ENCODE measurements at regions not wholly inside any gene's neighbourhood (a gene's known extent, or its start where the extent isn't known, plus 50 kb on each side); places are given as distances from the start of the nearest gene placed in this dataset.
"Not testable (repeated sequence)": the region's sequence is repeated elsewhere in the genome, so short reads cannot be mapped to it uniquely, and the experiment has no call there.

GRCh38 chr10:23779301-23779700 is 340.4 kb downstream of the OTUD1 start:
- DNase-seq: no peak

GRCh38 chr10:23780331-23780730 is 341.5 kb downstream of the OTUD1 start:
- no peak for DNase-seq

DNA sequence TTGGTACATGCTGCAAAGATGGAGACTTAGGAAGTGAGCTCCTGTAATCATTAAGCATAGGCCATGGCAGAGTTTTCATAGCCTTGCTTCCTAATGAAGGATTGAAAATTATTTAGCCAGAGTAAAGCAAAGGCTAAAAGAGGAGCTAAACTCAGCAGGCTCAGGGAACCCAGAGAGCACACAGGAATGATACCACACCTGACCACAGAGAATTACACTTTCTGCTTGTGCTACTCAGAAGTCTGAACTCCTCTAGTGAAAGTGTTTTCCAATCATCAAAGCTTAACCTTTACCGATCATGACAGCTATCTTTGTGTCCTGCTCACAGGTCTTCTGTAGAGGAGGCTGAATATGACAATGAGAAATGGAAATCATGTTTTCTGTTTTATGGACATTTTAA is 347.7 kb downstream of the OTUD1 start:
- no peak for DNase-seq

GRCh38 chr10:23793577-23793976 is 354.7 kb downstream of the OTUD1 start:
- no peak for DNase-seq

DNA sequence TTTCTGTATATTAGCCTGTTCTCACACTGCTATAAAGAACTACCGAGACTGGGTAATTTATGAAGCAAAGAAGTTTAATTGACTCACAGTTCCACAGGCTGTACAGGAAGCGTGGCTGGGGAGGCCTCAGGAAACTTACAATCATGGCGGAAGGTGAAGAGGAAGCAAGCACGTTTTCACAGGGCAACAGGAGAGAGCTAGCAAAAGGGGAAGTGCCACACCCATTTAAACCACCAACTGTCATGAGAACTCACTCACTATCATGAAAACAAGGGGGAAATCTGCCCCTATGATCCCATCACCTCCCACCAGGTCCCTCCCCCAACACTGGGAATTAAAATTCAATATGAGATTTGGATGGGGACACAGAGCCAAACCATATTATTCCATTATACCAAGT is 358.6 kb downstream of the OTUD1 start:
- not testable (repeated sequence) for DNase-seq

DNA sequence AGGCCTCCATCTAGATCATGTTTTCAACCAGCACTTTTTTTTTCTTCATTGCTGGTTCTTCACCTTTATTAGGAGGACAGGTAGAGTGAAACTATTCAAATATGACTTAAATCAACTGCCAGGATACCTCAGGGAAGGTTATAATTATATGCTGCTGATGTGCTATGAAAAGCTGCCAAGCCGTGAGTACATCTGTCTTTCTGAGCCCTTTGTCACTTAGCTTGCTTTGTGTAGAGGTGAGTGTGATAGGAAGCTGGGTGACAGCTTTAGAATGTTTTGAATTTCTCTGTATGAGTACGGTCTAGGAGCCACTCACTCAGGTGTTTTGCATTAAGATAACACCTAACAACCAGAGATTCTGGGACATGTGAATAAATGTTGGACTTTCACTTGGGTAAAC is 365.2 kb downstream of the OTUD1 start:
- DNase-seq: no peak

- DNase-seq: no peak
These were observed 374.8 kb downstream of the OTUD1 start for GRCh38 chr10:23813687-23814086.

DNA sequence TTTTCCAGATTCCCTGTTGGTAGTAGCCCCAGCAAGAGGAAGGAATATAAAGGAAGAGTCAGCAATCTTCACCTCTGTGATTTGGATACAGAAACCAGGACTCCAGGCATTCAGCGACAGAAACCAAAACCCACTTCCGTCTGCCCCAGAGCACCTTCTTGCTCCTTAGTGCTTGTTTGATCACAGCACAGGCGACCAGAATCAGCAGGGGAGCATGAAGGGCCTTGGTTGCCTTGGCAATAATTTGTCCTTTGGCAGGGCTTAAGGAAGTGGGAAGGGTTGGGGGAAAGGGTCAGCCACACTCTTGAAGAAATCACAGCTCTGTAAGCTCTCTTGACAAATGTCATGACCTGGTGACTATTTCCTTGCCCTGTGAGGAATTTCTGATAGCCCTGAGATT is 379.6 kb downstream of the OTUD1 start:
- no peak for DNase-seq

DNA sequence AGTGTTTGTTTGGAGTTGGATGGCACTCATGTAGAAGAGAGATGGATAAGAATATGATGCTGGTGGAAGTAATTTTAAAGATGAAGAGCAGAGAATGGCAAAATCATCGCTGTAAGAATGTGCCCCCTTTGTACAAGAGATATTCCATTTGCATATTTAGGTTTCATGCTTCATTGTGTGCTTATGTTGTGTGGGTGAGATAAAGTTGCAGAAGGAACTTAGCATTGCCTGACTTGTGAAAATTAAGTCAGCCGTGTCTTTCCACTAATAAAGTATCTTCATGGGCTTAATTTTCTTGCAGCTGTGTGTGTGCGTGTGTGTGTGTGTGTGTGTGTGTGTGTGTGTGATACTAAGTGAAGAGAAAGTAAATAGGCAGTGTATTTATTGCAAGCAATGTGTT is 381.9 kb downstream of the OTUD1 start:
- DNase-seq: no peak

- DNase-seq: no peak
These were observed 384.1 kb upstream of the KIAA1217 start for GRCh38 chr10:23824822-23825221.

- DNase-seq: peak; percentile 61
These were observed 382.5 kb upstream of the KIAA1217 start for GRCh38 chr10:23826421-23826820.

DNA sequence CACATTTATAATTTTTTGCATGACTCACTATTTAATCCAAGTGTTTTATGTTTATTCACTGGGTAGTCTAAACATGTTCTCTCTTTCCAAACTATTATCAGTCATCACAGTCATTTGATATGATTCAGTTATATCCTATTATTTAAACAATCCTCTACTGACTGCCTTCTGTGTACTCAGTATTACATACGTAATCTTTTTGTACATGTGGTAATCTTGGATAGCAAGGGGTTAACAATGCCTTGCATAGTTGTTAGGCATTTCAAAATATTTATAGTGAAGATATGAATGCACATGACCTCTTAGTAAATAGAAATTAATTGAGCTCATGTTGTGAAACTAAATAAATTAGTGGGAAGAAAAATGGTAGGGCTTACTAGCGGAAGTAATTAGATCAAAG is 379.4 kb upstream of the KIAA1217 start:
- no peak for DNase-seq

- DNase-seq: no peak
These were observed 374.8 kb upstream of the KIAA1217 start for GRCh38 chr10:23834091-23834490.

- no peak for DNase-seq
These were observed 358.3 kb upstream of the KIAA1217 start for GRCh38 chr10:23850631-23851030.

GRCh38 chr10:23859598-23859997 is 349.3 kb upstream of the KIAA1217 start:
- no peak for DNase-seq

GRCh38 chr10:23864631-23865147 is 344.2 kb upstream of the KIAA1217 start:
- DNase-seq: no peak

DNA sequence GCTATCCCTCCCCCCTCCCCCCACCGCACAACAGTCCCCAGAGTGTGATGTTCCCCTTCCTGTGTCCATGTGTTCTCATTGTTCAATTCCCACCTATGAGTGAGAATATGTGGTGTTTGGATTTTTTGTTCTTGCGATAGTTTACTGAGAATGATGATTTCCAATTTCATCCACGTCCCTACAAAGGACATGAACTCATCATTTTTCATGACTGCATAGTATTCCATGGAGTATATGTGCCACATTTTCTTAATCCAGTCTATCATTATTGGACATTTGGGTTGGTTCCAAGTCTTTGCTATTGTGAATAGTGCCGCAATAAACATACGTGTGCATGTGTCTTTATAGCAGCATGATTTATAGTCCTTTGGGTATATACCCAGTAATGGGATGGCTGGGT is 342.0 kb upstream of the KIAA1217 start:
- DNase-seq: not testable (repeated sequence)

- DNase-seq: no peak
These were observed 340.8 kb upstream of the KIAA1217 start for GRCh38 chr10:23868121-23868520.

- no peak for DNase-seq
These were observed 339.4 kb upstream of the KIAA1217 start for GRCh38 chr10:23869548-23869947.

DNA sequence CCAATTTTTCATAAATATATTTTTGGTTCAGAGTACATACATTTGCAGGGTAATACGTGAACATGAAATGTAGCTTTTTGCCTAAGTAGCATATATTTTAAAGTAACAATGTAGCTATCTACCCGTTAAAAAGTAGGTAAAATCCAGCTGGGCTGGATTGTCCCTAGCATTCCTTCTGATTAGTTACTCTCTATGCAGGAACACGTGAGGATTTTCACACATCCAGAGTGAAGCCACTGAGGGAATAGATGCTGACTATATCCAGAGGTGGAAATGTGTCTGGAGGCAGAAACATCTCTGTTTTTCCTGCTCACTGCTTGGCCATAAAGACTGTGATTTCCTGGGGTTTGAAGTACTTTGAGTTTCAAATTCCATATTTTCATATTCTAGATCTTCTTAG is 338.9 kb upstream of the KIAA1217 start:
- DNase-seq: no peak

DNA sequence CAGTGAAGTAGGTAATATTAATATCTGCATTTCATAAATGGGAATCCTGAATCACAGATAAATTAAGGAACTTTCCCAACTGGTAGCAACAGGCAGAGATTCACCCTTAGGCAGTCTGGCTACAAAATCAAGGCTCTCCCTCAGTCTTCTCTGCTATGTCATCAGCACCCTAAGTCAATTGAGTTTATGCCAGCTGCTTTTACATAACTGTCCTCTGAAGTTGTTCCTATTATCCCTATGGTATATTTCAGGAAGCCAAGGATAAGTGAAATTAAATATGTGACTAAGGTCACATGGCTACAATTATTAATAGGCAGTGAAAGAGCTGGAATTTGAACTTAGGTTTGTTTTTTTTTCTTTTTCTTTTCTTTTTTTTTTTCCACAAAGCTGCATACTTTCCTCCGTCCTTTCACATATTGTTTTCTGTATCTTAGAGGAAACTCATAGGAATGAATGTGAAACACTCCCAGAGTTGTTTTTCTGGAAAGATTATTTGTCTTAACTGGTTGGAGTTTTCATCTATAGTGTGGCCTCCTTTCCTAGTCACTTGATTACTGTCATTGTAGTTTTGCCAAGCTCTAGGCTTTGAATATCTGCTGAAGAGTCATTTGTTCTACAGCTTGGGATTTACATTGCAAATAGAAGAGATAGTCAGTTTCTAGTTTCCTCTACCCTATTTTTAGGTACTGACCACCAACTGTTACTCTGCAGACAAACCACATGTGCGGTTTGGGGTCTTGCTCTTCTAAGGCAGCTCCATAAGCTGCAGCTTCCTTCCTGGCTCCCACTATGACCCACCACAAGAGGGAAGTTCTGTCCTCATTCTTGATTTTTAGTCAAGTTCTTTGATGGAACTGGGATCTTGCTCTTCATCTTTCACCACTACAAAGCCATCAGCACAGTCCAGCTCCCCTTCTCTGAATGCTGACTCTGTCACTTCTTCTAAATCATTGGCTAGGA is 338.0 kb upstream of the KIAA1217 start:
- DNase-seq: no peak

- DNase-seq: no peak
These were observed 336.6 kb upstream of the KIAA1217 start for GRCh38 chr10:23872290-23872689.

DNA sequence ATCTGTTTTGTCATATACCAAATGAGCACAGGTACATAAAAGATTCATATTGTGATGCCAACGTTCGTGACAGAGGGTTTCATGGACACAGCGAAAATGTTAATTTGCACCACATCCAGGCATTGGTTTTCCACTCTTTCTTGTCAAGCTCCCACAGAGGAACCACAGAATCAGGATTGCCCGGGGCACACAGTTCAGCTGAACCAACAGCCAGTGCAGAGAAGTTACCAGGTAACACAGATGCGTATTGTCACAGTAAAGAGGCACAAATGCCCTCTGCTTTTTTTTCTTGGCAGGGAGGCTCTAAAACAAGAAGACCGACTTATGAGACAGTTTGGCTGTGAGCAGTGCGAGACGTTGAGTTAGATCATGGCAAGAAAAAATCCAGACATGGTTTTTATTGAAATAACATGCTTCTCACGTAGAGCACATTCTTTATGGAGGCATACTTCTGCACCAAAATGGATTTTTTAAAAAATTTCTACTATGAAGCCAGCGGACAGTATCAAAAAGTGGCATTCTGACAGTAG is 331.1 kb upstream of the KIAA1217 start:
- no peak for DNase-seq

GRCh38 chr10:23884670-23885069 is 324.3 kb upstream of the KIAA1217 start:
- no peak for DNase-seq
